ENCODE measurements at regions not wholly inside any gene's neighbourhood (a gene's known extent, or its start where the extent isn't known, plus 50 kb on each side); places are given as distances from the start of the nearest gene placed in this dataset.
"Not testable (repeated sequence)": the region's sequence is repeated elsewhere in the genome, so short reads cannot be mapped to it uniquely, and the experiment has no call there.

- H3K4me1 ChIP-seq (ENCODE audit: control insufficient read depth, insufficient read depth, low read length), result no peaks in the 10 kb centered on the region
- no peak overlapping the region for H3K9ac ChIP-seq (ENCODE audit: low read length in 2 of 2)
- H3K36me3 ChIP-seq (ENCODE audit: control insufficient read depth in 2 of 2, insufficient read depth in 2 of 2, low read length in 2 of 2), result no peaks in the 10 kb centered on the region
- H3K4me3 ChIP-seq (ENCODE audit: low read length in 2 of 2), result no peak overlapping the region
- no peaks in the 10 kb centered on the region for H3K27me3 ChIP-seq (ENCODE audit: control insufficient read depth in 1 of 2, insufficient read depth in 2 of 2, low read length in 2 of 2)
- H3K9me3 ChIP-seq (ENCODE audit: control insufficient read depth in 2 of 2, low read length in 2 of 2), result no peaks in the 10 kb centered on the region
- no peak overlapping the region for H3K27ac ChIP-seq (ENCODE audit: low read length)
These were observed 80.3 kb upstream of the TET2 start for GRCh38 chr4:105066401-105066800.

GRCh38 chr4:105067431-105067830, 79.2 kb upstream of the TET2 start:
- no peaks in the 10 kb centered on the region for H3K27me3 ChIP-seq (ENCODE audit: control insufficient read depth in 1 of 2, insufficient read depth in 2 of 2, low read length in 2 of 2)
- H3K9me3 ChIP-seq (ENCODE audit: control insufficient read depth in 2 of 2, low read length in 2 of 2), result no peaks in the 10 kb centered on the region
- no peak overlapping the region for H3K27ac ChIP-seq (ENCODE audit: low read length)
- H3K4me3 ChIP-seq (ENCODE audit: low read length in 2 of 2), result no peak overlapping the region
- H3K4me1 ChIP-seq (ENCODE audit: control insufficient read depth, insufficient read depth, low read length), result no peaks in the 10 kb centered on the region
- H3K9ac ChIP-seq (ENCODE audit: low read length in 2 of 2), result no peak overlapping the region
- no peaks in the 10 kb centered on the region for H3K36me3 ChIP-seq (ENCODE audit: control insufficient read depth in 2 of 2, insufficient read depth in 2 of 2, low read length in 2 of 2)

GRCh38 chr4:105067946-105068345, 78.7 kb upstream of the TET2 start:
- no peaks in the 10 kb centered on the region for H3K9me3 ChIP-seq (ENCODE audit: control insufficient read depth in 2 of 2, low read length in 2 of 2)
- H3K27ac ChIP-seq (ENCODE audit: low read length), result no peak overlapping the region
- no peak overlapping the region for H3K9ac ChIP-seq (ENCODE audit: low read length in 2 of 2)
- no peaks in the 10 kb centered on the region for H3K4me1 ChIP-seq (ENCODE audit: control insufficient read depth, insufficient read depth, low read length)
- no peaks in the 10 kb centered on the region for H3K27me3 ChIP-seq (ENCODE audit: control insufficient read depth in 1 of 2, insufficient read depth in 2 of 2, low read length in 2 of 2)
- H3K4me3 ChIP-seq (ENCODE audit: low read length in 2 of 2), result no peak overlapping the region
- no peaks in the 10 kb centered on the region for H3K36me3 ChIP-seq (ENCODE audit: control insufficient read depth in 2 of 2, insufficient read depth in 2 of 2, low read length in 2 of 2)

- Histone ChIP-seq H3K4me1 (ENCODE audit: control insufficient read depth, insufficient read depth, low read length) (no peaks in the 10 kb centered on the region), H3K4me3 (ENCODE audit: low read length in 2 of 2) (no peak overlapping the region), H3K27ac (ENCODE audit: low read length) (no peak overlapping the region), H3K36me3 (ENCODE audit: control insufficient read depth in 2 of 2, insufficient read depth in 2 of 2, low read length in 2 of 2) (no peaks in the 10 kb centered on the region), H3K9ac (ENCODE audit: low read length in 2 of 2) (no peak overlapping the region), H3K9me3 (ENCODE audit: control insufficient read depth in 2 of 2, low read length in 2 of 2) (no peaks in the 10 kb centered on the region), H3K27me3 (ENCODE audit: control insufficient read depth in 1 of 2, insufficient read depth in 2 of 2, low read length in 2 of 2) (no peaks in the 10 kb centered on the region)
These were observed 78.2 kb upstream of the TET2 start for GRCh38 chr4:105068516-105068915.

GRCh38 chr4:105072095-105072494, 74.6 kb upstream of the TET2 start:
- not testable (repeated sequence) for H3K36me3 ChIP-seq (ENCODE audit: control insufficient read depth in 2 of 2, insufficient read depth in 2 of 2, low read length in 2 of 2); H3K27me3 ChIP-seq (ENCODE audit: control insufficient read depth in 1 of 2, insufficient read depth in 2 of 2, low read length in 2 of 2); H3K27ac ChIP-seq (ENCODE audit: low read length); H3K4me1 ChIP-seq (ENCODE audit: control insufficient read depth, insufficient read depth, low read length); H3K9me3 ChIP-seq (ENCODE audit: control insufficient read depth in 2 of 2, low read length in 2 of 2); H3K9ac ChIP-seq (ENCODE audit: low read length in 2 of 2); H3K4me3 ChIP-seq (ENCODE audit: low read length in 2 of 2)

- H3K9me3 ChIP-seq (ENCODE audit: control insufficient read depth in 2 of 2, low read length in 2 of 2), result no peaks in the 10 kb centered on the region
- no peak overlapping the region for H3K9ac ChIP-seq (ENCODE audit: low read length in 2 of 2)
- H3K4me3 ChIP-seq (ENCODE audit: low read length in 2 of 2), result no peak overlapping the region
- no peaks in the 10 kb centered on the region for H3K4me1 ChIP-seq (ENCODE audit: control insufficient read depth, insufficient read depth, low read length)
- no peak overlapping the region for H3K27ac ChIP-seq (ENCODE audit: low read length)
- no peaks in the 10 kb centered on the region for H3K27me3 ChIP-seq (ENCODE audit: control insufficient read depth in 1 of 2, insufficient read depth in 2 of 2, low read length in 2 of 2)
- H3K36me3 ChIP-seq (ENCODE audit: control insufficient read depth in 2 of 2, insufficient read depth in 2 of 2, low read length in 2 of 2), result no peaks in the 10 kb centered on the region
These were observed 72.6 kb upstream of the TET2 start for GRCh38 chr4:105074097-105074496.

- Histone ChIP-seq H3K27me3 (ENCODE audit: control insufficient read depth in 1 of 2, insufficient read depth in 2 of 2, low read length in 2 of 2) (no peaks in the 10 kb centered on the region), H3K4me3 (ENCODE audit: low read length in 2 of 2) (no peak overlapping the region), H3K4me1 (ENCODE audit: control insufficient read depth, insufficient read depth, low read length) (no peaks in the 10 kb centered on the region), H3K36me3 (ENCODE audit: control insufficient read depth in 2 of 2, insufficient read depth in 2 of 2, low read length in 2 of 2) (no peaks in the 10 kb centered on the region), H3K27ac (ENCODE audit: low read length) (no peak overlapping the region), H3K9me3 (ENCODE audit: control insufficient read depth in 2 of 2, low read length in 2 of 2) (no peaks in the 10 kb centered on the region), H3K9ac (ENCODE audit: low read length in 2 of 2) (no peak overlapping the region)
These were observed 71.6 kb upstream of the TET2 start for GRCh38 chr4:105075045-105075444.

GRCh38 chr4:105088110-105088879, 58.4 kb upstream of the TET2 start:
- peak overlapping the region in 1 of 2 donors; percentile 48 for H3K4me3 ChIP-seq (ENCODE audit: low read length in 2 of 2)
- no peaks in the 10 kb centered on the region for H3K9me3 ChIP-seq (ENCODE audit: control insufficient read depth in 2 of 2, low read length in 2 of 2)
- H3K9ac ChIP-seq (ENCODE audit: low read length in 2 of 2), result no peak overlapping the region
- H3K36me3 ChIP-seq (ENCODE audit: control insufficient read depth in 2 of 2, insufficient read depth in 2 of 2, low read length in 2 of 2), result no peaks in the 10 kb centered on the region
- no peak overlapping the region for H3K27ac ChIP-seq (ENCODE audit: low read length)
- no peaks in the 10 kb centered on the region for H3K27me3 ChIP-seq (ENCODE audit: control insufficient read depth in 1 of 2, insufficient read depth in 2 of 2, low read length in 2 of 2)
- H3K4me1 ChIP-seq (ENCODE audit: control insufficient read depth, insufficient read depth, low read length), result no peaks in the 10 kb centered on the region

- no peak overlapping the region for H3K4me3 ChIP-seq (ENCODE audit: low read length in 2 of 2)
- H3K9ac ChIP-seq (ENCODE audit: low read length in 2 of 2), result no peak overlapping the region
- H3K27ac ChIP-seq (ENCODE audit: low read length), result no peak overlapping the region
- no peaks in the 10 kb centered on the region for H3K4me1 ChIP-seq (ENCODE audit: control insufficient read depth, insufficient read depth, low read length)
- no peaks in the 10 kb centered on the region for H3K9me3 ChIP-seq (ENCODE audit: control insufficient read depth in 2 of 2, low read length in 2 of 2)
- H3K27me3 ChIP-seq (ENCODE audit: control insufficient read depth in 1 of 2, insufficient read depth in 2 of 2, low read length in 2 of 2), result no peaks in the 10 kb centered on the region
- no peaks in the 10 kb centered on the region for H3K36me3 ChIP-seq (ENCODE audit: control insufficient read depth in 2 of 2, insufficient read depth in 2 of 2, low read length in 2 of 2)
These were observed 54.3 kb upstream of the TET2 start for GRCh38 chr4:105092356-105092755.

- H3K27me3 ChIP-seq (ENCODE audit: control insufficient read depth in 1 of 2, insufficient read depth in 2 of 2, low read length in 2 of 2), result no peaks in the 10 kb centered on the region
- no peaks in the 10 kb centered on the region for H3K4me1 ChIP-seq (ENCODE audit: control insufficient read depth, insufficient read depth, low read length)
- H3K27ac ChIP-seq (ENCODE audit: low read length), result no peak overlapping the region
- no peak overlapping the region for H3K4me3 ChIP-seq (ENCODE audit: low read length in 2 of 2)
- H3K36me3 ChIP-seq (ENCODE audit: control insufficient read depth in 2 of 2, insufficient read depth in 2 of 2, low read length in 2 of 2), result no peaks in the 10 kb centered on the region
- no peaks in the 10 kb centered on the region for H3K9me3 ChIP-seq (ENCODE audit: control insufficient read depth in 2 of 2, low read length in 2 of 2)
- H3K9ac ChIP-seq (ENCODE audit: low read length in 2 of 2), result no peak overlapping the region
These were observed 53.9 kb upstream of the TET2 start for GRCh38 chr4:105092768-105093167.

- no peaks in the 10 kb centered on the region for H3K36me3 ChIP-seq (ENCODE audit: control insufficient read depth in 2 of 2, insufficient read depth in 2 of 2, low read length in 2 of 2)
- H3K27ac ChIP-seq (ENCODE audit: low read length), result no peak overlapping the region
- H3K4me3 ChIP-seq (ENCODE audit: low read length in 2 of 2), result no peak overlapping the region
- H3K9me3 ChIP-seq (ENCODE audit: control insufficient read depth in 2 of 2, low read length in 2 of 2), result no peaks in the 10 kb centered on the region
- no peaks in the 10 kb centered on the region for H3K27me3 ChIP-seq (ENCODE audit: control insufficient read depth in 1 of 2, insufficient read depth in 2 of 2, low read length in 2 of 2)
- no peaks in the 10 kb centered on the region for H3K4me1 ChIP-seq (ENCODE audit: control insufficient read depth, insufficient read depth, low read length)
- no peak overlapping the region for H3K9ac ChIP-seq (ENCODE audit: low read length in 2 of 2)
These were observed 52.7 kb upstream of the TET2 start for GRCh38 chr4:105093975-105094374.
